Epithelial cell of proximal tubule (primary cell): ENCODE measurements at regions not wholly inside any gene's neighbourhood (a gene's known extent, or its start where the extent isn't known, plus 50 kb on each side); places are given as distances from the start of the nearest gene placed in this dataset.

Source experiments
- DNase-seq: peaks from one replicate; pipeline ENCODE4 v3.0.0-alpha.2; 2011; ENCODE audit warnings: low read depth
- H3K4me3 ChIP-seq: 2 replicates; pipeline ENCODE4 v1.5.1; 2011; ENCODE audit warnings: low read depth, mild to moderate bottlenecking, low read length
- TF ChIP-seq, protein P1 (sequence below): conservative IDR thresholded peaks from 2 replicates; pipeline ENCODE4 v1.5.1; 2012; ENCODE audit warnings: low read depth, mild to moderate bottlenecking, low read length

GRCh38 chrX:109312757-109313156 lies 169.1 kb downstream of the GUCY2F start:
- TF ChIP-seq, protein P1, sequence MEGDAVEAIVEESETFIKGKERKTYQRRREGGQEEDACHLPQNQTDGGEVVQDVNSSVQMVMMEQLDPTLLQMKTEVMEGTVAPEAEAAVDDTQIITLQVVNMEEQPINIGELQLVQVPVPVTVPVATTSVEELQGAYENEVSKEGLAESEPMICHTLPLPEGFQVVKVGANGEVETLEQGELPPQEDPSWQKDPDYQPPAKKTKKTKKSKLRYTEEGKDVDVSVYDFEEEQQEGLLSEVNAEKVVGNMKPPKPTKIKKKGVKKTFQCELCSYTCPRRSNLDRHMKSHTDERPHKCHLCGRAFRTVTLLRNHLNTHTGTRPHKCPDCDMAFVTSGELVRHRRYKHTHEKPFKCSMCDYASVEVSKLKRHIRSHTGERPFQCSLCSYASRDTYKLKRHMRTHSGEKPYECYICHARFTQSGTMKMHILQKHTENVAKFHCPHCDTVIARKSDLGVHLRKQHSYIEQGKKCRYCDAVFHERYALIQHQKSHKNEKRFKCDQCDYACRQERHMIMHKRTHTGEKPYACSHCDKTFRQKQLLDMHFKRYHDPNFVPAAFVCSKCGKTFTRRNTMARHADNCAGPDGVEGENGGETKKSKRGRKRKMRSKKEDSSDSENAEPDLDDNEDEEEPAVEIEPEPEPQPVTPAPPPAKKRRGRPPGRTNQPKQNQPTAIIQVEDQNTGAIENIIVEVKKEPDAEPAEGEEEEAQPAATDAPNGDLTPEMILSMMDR = no peak
- DNase-seq = no peak
- H3K4me3 ChIP-seq = no peak overlapping the region

DNA sequence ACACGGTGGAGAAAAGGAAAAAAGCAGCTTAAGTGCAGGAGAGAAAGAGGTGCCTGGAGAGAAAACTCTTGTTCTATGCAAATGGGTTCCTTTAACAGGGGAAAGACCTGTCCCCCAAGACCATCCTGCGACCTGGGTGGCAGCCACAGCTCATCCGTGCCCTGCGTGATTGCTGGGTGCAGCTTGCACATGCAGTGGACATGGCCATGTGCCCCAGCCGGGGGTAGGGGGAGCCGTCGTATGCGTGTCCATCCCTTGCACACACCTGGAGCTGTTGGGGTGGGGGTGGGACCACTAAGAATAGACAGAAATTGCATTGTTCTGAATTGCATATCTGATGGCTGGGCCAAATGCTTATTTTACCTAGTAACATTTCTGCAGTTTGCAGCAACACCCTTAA lies 171.9 kb downstream of the GUCY2F start:
- TF ChIP-seq, protein P1 = no peak
- no peak overlapping the region for H3K4me3 ChIP-seq
- no peak for DNase-seq

GRCh38 chrX:109301177-109301576 lies 180.7 kb downstream of the GUCY2F start:
- TF ChIP-seq, protein P1 = no peak
- H3K4me3 ChIP-seq = no peak overlapping the region
- DNase-seq = no peak

- no peak overlapping the region for H3K4me3 ChIP-seq
- no peak for DNase-seq
- TF ChIP-seq, protein P1 = no peak
Measured at GRCh38 chrX:109300415-109300814, 181.5 kb downstream of the GUCY2F start.

- DNase-seq = no peak
- TF ChIP-seq, protein P1 = no peak
- H3K4me3 ChIP-seq = no peak overlapping the region
Measured at GRCh38 chrX:109299091-109299490, 182.8 kb downstream of the GUCY2F start.

DNA sequence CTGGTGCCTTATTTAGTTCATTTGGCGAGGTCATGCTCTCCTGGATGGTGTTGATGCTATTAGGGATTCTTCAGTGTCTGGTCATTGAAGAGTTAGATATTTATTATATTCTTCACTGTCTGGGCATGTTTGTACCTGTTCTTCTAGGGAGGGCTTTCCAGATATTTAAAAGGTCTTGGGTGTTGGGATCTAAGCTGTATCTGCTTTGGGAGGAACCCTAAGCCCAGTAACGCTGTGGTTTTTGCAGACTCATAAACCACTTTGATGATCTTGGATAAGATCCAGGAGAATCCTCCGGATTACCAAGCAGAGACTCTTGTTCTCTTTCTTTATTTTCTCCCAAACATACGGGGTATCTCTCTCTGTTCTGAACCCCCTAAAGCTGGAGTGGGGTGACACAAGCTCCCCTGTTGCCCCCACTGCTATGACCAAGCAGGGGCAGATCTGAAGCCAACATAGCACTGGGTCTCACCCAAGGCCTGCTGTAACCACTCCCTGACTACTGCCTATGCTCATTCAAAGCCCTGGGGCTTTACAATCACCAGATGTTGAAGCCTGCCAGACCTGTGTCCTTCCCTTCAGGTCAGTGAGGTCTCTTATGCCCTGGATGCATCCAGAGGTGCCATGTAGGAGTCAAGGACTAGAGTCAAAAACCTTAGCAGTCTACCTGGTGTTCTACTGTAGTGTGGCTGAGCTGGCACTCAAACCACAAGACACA lies 187.6 kb downstream of the GUCY2F start:
- no peak overlapping the region for H3K4me3 ChIP-seq
- no peak for DNase-seq
- TF ChIP-seq, protein P1 = no peak

DNA sequence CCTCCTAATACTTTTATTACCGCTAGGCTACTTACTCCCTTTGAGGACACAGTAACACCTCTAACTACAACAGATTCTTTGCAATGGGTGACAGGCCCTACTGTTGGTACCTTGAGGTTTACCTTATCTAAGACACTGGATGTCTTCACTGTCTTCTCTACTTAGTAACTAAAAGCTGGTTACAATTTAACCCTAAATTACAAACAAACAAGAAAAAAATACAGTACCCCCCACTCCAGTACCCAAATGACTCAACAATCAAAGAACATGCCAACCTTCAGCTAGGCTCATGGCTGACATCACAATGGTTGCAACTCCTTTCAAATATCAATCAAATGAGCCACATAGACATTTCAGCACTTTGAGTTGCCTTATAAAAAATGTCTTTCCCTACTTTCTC lies 198.0 kb downstream of the GUCY2F start:
- TF ChIP-seq, protein P1 = no peak
- no peak for DNase-seq
- no peak overlapping the region for H3K4me3 ChIP-seq
